ENCODE measurements at regions not wholly inside any gene's neighbourhood (a gene's known extent, or its start where the extent isn't known, plus 50 kb on each side); places are given as distances from the start of the nearest gene placed in this dataset.

- Histone ChIP-seq H3K9ac (ENCODE audit: low read length) (no peak overlapping the region), H2AFZ (ENCODE audit: low read depth, low read length, severe bottlenecking) (no peak overlapping the region), H3K79me2 (ENCODE audit: insufficient read depth, low read length) (no peaks in the 10 kb centered on the region), H3K27ac (ENCODE audit: low read depth, low read length) (no peak overlapping the region), H4K20me1 (ENCODE audit: low read depth, low read length) (no peaks in the 10 kb centered on the region), H3K9me2 (replicated peaks; ENCODE audit: insufficient read depth, low read length) (no peaks in the 10 kb centered on the region), H3K36me3 (ENCODE audit: low read length) (no peaks in the 10 kb centered on the region), H3K4me2 (ENCODE audit: low read depth, low read length, poor library complexity, severe bottlenecking) (no peak overlapping the region), H3K9me3 (ENCODE audit: insufficient read depth, low read length) (no peaks in the 10 kb centered on the region), H3F3A (ENCODE audit: insufficient read depth) (no peaks in the 10 kb centered on the region), H3K27me3 (ENCODE audit: low read length) (no peaks in the 10 kb centered on the region), H3K4me3 (ENCODE audit: insufficient read depth, low read length, poor library complexity, severe bottlenecking) (no peak overlapping the region)
- no peak for TF ChIP-seq EZH2phosphoT487 (conservative IDR thresholded peaks at IDR 0.05; ENCODE audit: low read length)
- TF ChIP-seq, protein P1, sequence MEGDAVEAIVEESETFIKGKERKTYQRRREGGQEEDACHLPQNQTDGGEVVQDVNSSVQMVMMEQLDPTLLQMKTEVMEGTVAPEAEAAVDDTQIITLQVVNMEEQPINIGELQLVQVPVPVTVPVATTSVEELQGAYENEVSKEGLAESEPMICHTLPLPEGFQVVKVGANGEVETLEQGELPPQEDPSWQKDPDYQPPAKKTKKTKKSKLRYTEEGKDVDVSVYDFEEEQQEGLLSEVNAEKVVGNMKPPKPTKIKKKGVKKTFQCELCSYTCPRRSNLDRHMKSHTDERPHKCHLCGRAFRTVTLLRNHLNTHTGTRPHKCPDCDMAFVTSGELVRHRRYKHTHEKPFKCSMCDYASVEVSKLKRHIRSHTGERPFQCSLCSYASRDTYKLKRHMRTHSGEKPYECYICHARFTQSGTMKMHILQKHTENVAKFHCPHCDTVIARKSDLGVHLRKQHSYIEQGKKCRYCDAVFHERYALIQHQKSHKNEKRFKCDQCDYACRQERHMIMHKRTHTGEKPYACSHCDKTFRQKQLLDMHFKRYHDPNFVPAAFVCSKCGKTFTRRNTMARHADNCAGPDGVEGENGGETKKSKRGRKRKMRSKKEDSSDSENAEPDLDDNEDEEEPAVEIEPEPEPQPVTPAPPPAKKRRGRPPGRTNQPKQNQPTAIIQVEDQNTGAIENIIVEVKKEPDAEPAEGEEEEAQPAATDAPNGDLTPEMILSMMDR (IDR thresholded peaks at IDR 0.05; ENCODE audit: insufficient read depth, low read length, poor library complexity, severe bottlenecking): no peak
Measured at GRCh38 chr17:77369544-77369971, 228.8 kb downstream of the SEC14L1 start.

- no peak overlapping the region for H3K9ac ChIP-seq (ENCODE audit: low read length)
Measured at GRCh38 chr17:77370586-77370985, 229.8 kb downstream of the SEC14L1 start.

DNA sequence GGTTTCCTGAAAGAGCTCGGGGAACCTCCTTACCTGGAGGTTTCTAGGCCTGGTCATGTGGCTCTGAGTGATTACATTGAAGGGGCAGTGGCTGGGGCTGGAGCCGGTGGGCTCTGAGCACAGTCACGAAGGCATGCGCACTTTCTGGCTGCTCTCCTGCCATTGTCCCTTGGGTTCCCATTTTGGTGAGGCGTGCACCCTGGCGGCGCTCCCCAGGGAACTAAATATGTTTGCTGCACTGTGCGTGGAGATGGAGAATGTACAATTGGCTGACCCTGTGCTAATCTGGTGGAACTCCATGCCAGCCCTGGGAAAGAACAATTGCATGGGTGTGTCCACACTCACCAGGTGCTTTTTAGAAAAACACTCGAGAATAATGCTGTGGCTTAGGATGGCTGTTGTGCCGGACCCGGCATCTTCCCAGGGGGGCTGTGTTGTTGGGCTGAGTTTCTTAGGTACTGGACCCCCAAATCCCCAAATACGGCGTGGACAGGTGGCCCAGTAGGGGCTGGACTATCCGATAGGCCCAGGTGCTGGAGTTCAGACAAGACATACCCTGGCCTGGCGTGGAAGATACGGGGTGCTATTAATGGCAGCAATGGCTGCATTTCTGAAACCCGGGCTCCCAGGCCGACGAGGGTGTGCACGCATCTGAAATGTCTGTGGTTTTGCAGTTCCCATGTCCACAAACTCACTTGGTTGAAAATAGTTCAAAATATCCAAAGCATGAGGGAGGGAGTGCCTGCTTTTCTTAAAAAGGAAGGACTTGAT is 230.5 kb downstream of the SEC14L1 start:
- Histone ChIP-seq H3K9me2 (replicated peaks; ENCODE audit: insufficient read depth, low read length) (no peaks in the 10 kb centered on the region), H3K27ac (ENCODE audit: low read depth, low read length) (no peak overlapping the region), H3K4me3 (ENCODE audit: insufficient read depth, low read length, poor library complexity, severe bottlenecking) (no peak overlapping the region), H3K9me3 (ENCODE audit: insufficient read depth, low read length) (no peaks in the 10 kb centered on the region), H3K36me3 (ENCODE audit: low read length) (no peaks in the 10 kb centered on the region), H3K27me3 (ENCODE audit: low read length) (no peaks in the 10 kb centered on the region), H3K9ac (ENCODE audit: low read length) (no peak overlapping the region), H2AFZ (ENCODE audit: low read depth, low read length, severe bottlenecking) (no peak overlapping the region), H3K4me2 (ENCODE audit: low read depth, low read length, poor library complexity, severe bottlenecking) (no peak overlapping the region), H3K79me2 (ENCODE audit: insufficient read depth, low read length) (no peaks in the 10 kb centered on the region), H4K20me1 (ENCODE audit: low read depth, low read length) (no peaks in the 10 kb centered on the region), H3F3A (ENCODE audit: insufficient read depth) (no peaks in the 10 kb centered on the region)
- TF ChIP-seq, protein P1 (IDR thresholded peaks at IDR 0.05; ENCODE audit: insufficient read depth, low read length, poor library complexity, severe bottlenecking): no peak
- no peak for TF ChIP-seq EZH2phosphoT487 (conservative IDR thresholded peaks at IDR 0.05; ENCODE audit: low read length)

More at GRCh38 chr17:77370586-77370985, 229.8 kb downstream of the SEC14L1 start:
- Histone ChIP-seq H4K20me1 (ENCODE audit: low read depth, low read length) (no peaks in the 10 kb centered on the region), H3K27me3 (ENCODE audit: low read length) (no peaks in the 10 kb centered on the region), H3K36me3 (ENCODE audit: low read length) (no peaks in the 10 kb centered on the region), H3K79me2 (ENCODE audit: insufficient read depth, low read length) (no peaks in the 10 kb centered on the region), H3K4me3 (ENCODE audit: insufficient read depth, low read length, poor library complexity, severe bottlenecking) (no peak overlapping the region), H3K9me3 (ENCODE audit: insufficient read depth, low read length) (no peaks in the 10 kb centered on the region), H3K9me2 (replicated peaks; ENCODE audit: insufficient read depth, low read length) (no peaks in the 10 kb centered on the region), H3K27ac (ENCODE audit: low read depth, low read length) (no peak overlapping the region), H3F3A (ENCODE audit: insufficient read depth) (no peaks in the 10 kb centered on the region), H2AFZ (ENCODE audit: low read depth, low read length, severe bottlenecking) (no peak overlapping the region), H3K4me2 (ENCODE audit: low read depth, low read length, poor library complexity, severe bottlenecking) (no peak overlapping the region)
- TF ChIP-seq, protein P1 (IDR thresholded peaks at IDR 0.05; ENCODE audit: insufficient read depth, low read length, poor library complexity, severe bottlenecking): no peak
- no peak for TF ChIP-seq EZH2phosphoT487 (conservative IDR thresholded peaks at IDR 0.05; ENCODE audit: low read length)
